Astrocyte (in vitro differentiated cells and primary cell): ENCODE measurements at regions not wholly inside any gene's neighbourhood (a gene's known extent, or its start where the extent isn't known, plus 50 kb on each side); places are given as distances from the start of the nearest gene placed in this dataset.

Source experiments
- DNase-seq: peaks from one replicate; pipeline ENCODE4 v3.0.0-alpha.2; 2010; ENCODE audit warnings: low read depth
- FAIRE-seq: peaks from 2 replicates; lab custom pipeline; 2011; peaks lifted over from hg19 to GRCh38; lab: Jason Lieb, UNC
- H2AFZ ChIP-seq: 2 replicates; pipeline ENCODE4 v1.6.0; 2012; ENCODE audit warnings: low read depth, low read length, inconsistent platforms
- H3K27ac ChIP-seq: 2 replicates; pipeline ENCODE4 v1.5.1; 2011; ENCODE audit warnings: low read depth, low read length, inconsistent platforms
- H3K27me3 ChIP-seq: 2 replicates; pipeline ENCODE4 v1.6.0; 2011; ENCODE audit warnings: low read length, inconsistent platforms; ENCODE audit not compliant: insufficient read depth
- H3K36me3 ChIP-seq: 2 replicates; pipeline ENCODE4 v1.5.1; 2011; ENCODE audit warnings: low read length, inconsistent platforms; ENCODE audit not compliant: insufficient read depth
- H3K4me1 ChIP-seq: 2 replicates; pipeline ENCODE4 v1.5.1; 2011; ENCODE audit warnings: low read length, inconsistent platforms; ENCODE audit not compliant: insufficient read depth
- H3K4me2 ChIP-seq: 2 replicates; pipeline ENCODE4 v1.6.0; 2012; ENCODE audit warnings: low read length, inconsistent platforms
- H3K4me3 ChIP-seq: 2 replicates; pipeline ENCODE4 v1.5.1; 2011; ENCODE audit warnings: low read depth, mild to moderate bottlenecking, low read length, inconsistent platforms; ENCODE audit not compliant: insufficient read depth
- H3K79me2 ChIP-seq: 2 replicates; pipeline ENCODE4 v1.6.0; 2012; ENCODE audit warnings: mild to moderate bottlenecking, low read length, inconsistent platforms; ENCODE audit not compliant: insufficient read depth
- H3K9ac ChIP-seq: 2 replicates; pipeline ENCODE4 v1.6.0; 2012; ENCODE audit warnings: mild to moderate bottlenecking, low read length, inconsistent platforms
- H3K9me3 ChIP-seq: 2 replicates; pipeline ENCODE4 v1.5.1; 2012; ENCODE audit warnings: low read depth, mild to moderate bottlenecking, low read length, inconsistent platforms; ENCODE audit not compliant: insufficient read depth
- H4K20me1 ChIP-seq: 2 replicates; pipeline ENCODE4 v1.6.0; 2012; ENCODE audit warnings: low read length, inconsistent platforms; ENCODE audit not compliant: insufficient read depth
- H3K27ac Mint-ChIP-seq: one replicate; pipeline ENCODE4 v1.8.0; 2021; ENCODE audit warnings: mild to moderate bottlenecking, mixed read lengths; ENCODE audit not compliant: unreplicated experiment
- H3K27me3 Mint-ChIP-seq: one replicate; pipeline ENCODE4 v1.8.0; 2021; ENCODE audit warnings: low read depth, mixed read lengths; ENCODE audit not compliant: unreplicated experiment
- H3K36me3 Mint-ChIP-seq: one replicate; pipeline ENCODE4 v1.8.0; 2021; ENCODE audit warnings: low read depth, mixed read lengths; ENCODE audit not compliant: unreplicated experiment
- H3K4me1 Mint-ChIP-seq: one replicate; pipeline ENCODE4 v1.8.0; 2021; ENCODE audit warnings: low read depth, mixed read lengths; ENCODE audit not compliant: unreplicated experiment
- H3K4me3 Mint-ChIP-seq: one replicate; pipeline ENCODE4 v1.8.0; 2021; ENCODE audit warnings: mild to moderate bottlenecking, moderate library complexity, mixed read lengths; ENCODE audit not compliant: unreplicated experiment
- H3K9me3 Mint-ChIP-seq: one replicate; pipeline ENCODE4 v1.8.0; 2021; ENCODE audit warnings: mild to moderate bottlenecking, mixed read lengths; ENCODE audit not compliant: unreplicated experiment
- CTCF ChIP-seq: IDR thresholded peaks from 2 replicates; pipeline ENCODE4 v1.5.1; 2011; ENCODE audit warnings: low read depth, mild to moderate bottlenecking, inconsistent platforms, low read length, moderate library complexity; ENCODE audit not compliant: insufficient read depth
- EZH2 ChIP-seq: IDR thresholded peaks from 2 replicates; pipeline ENCODE4 v1.6.1; 2012; ENCODE audit warnings: mild to moderate bottlenecking, low read length, inconsistent platforms; ENCODE audit not compliant: insufficient read depth

GRCh38 chr2:8459474-8459873 is 222.4 kb upstream of the ID2 start:
- peaks cover 8% of the 10 kb centered on the region for H3K27me3 ChIP-seq
- Mint-ChIP-seq H3K27me3 (peaks cover 40% of the 10 kb centered on the region), H3K9me3 (peaks cover 2% of the 10 kb centered on the region), H3K4me3 (no peak overlapping the region), H3K4me1 (no peaks in the 10 kb centered on the region), H3K36me3 (peaks cover 2% of the 10 kb centered on the region), H3K27ac (no peak overlapping the region)
- no peaks in the 10 kb centered on the region for H3K79me2 ChIP-seq
- no peaks in the 10 kb centered on the region for H4K20me1 ChIP-seq
- H3K9ac ChIP-seq, result no peak overlapping the region
- no peak for TF ChIP-seq CTCF
- no peak for TF ChIP-seq EZH2
- DNase-seq (no peak), FAIRE-seq (no peak)
- H2AFZ ChIP-seq, result no peak overlapping the region
- H3K9me3 ChIP-seq, result no peaks in the 10 kb centered on the region
- no peak overlapping the region for H3K4me3 ChIP-seq
- no peak overlapping the region for H3K27ac ChIP-seq
- H3K4me2 ChIP-seq, result no peak overlapping the region
- no peaks in the 10 kb centered on the region for H3K36me3 ChIP-seq
- H3K4me1 ChIP-seq, result no peaks in the 10 kb centered on the region

- Mint-ChIP-seq H3K27me3 (peaks cover 37% of the 10 kb centered on the region), H3K4me3 (no peak overlapping the region), H3K4me1 (no peaks in the 10 kb centered on the region), H3K9me3 (peaks cover 5% of the 10 kb centered on the region), H3K27ac (no peak overlapping the region), H3K36me3 (no peaks in the 10 kb centered on the region)
- Histone ChIP-seq H3K27me3 (peaks cover 8% of the 10 kb centered on the region), H3K79me2 (no peaks in the 10 kb centered on the region), H3K4me1 (no peaks in the 10 kb centered on the region), H4K20me1 (no peaks in the 10 kb centered on the region), H3K36me3 (no peaks in the 10 kb centered on the region), H2AFZ (no peak overlapping the region), H3K9ac (no peak overlapping the region), H3K4me3 (no peak overlapping the region), H3K27ac (no peak overlapping the region), H3K9me3 (no peaks in the 10 kb centered on the region), H3K4me2 (no peak overlapping the region)
- TF ChIP-seq CTCF (no peak), EZH2 (no peak)
- DNase-seq (no peak), FAIRE-seq (no peak)
Measured at GRCh38 chr2:8461341-8461740, 220.5 kb upstream of the ID2 start.

GRCh38 chr2:8462280-8462679 is 219.6 kb upstream of the ID2 start:
- Histone ChIP-seq H3K36me3 (no peaks in the 10 kb centered on the region), H3K4me3 (no peak overlapping the region), H3K4me1 (no peaks in the 10 kb centered on the region), H3K4me2 (no peak overlapping the region), H3K79me2 (no peaks in the 10 kb centered on the region), H3K27ac (no peak overlapping the region), H4K20me1 (no peaks in the 10 kb centered on the region), H3K9me3 (no peaks in the 10 kb centered on the region), H2AFZ (no peak overlapping the region), H3K27me3 (peaks cover 8% of the 10 kb centered on the region), H3K9ac (no peak overlapping the region)
- no peak for TF ChIP-seq EZH2
- TF ChIP-seq CTCF, result no peak
- H3K4me1 Mint-ChIP-seq, result no peaks in the 10 kb centered on the region
- H3K4me3 Mint-ChIP-seq, result no peak overlapping the region
- peaks cover 5% of the 10 kb centered on the region for H3K9me3 Mint-ChIP-seq
- peaks cover 37% of the 10 kb centered on the region for H3K27me3 Mint-ChIP-seq
- no peak for DNase-seq
- no peaks in the 10 kb centered on the region for H3K36me3 Mint-ChIP-seq
- H3K27ac Mint-ChIP-seq, result no peak overlapping the region
- FAIRE-seq, result no peak
